B cell (primary cell): ENCODE measurements at regions not wholly inside any gene's neighbourhood (a gene's known extent, or its start where the extent isn't known, plus 50 kb on each side); places are given as distances from the start of the nearest gene placed in this dataset.

ENCODE experiments used
- ATAC-seq: fragments of 200-7000 bp; cut with Tn5 transposase; one replicate; pipeline ENCODE4 v1.10.0; 2021; ENCODE audit warnings: low read depth, mild to moderate bottlenecking, moderate number of reproducible peaks, moderate library complexity
- CTCF ChIA-PET: fragments of 350-600 bp; sonication (Branson Sonifier 250); formaldehyde crosslinking; loops from one replicate; lab custom pipeline; 2021; ENCODE audit warnings: antibody characterized with exemption, inconsistent platforms; lab: Charles Lee
- POLR2A ChIA-PET: fragments of 350-600 bp; sonication (Branson Sonifier 250); formaldehyde crosslinking; loops from one replicate; lab custom pipeline; 2021; ENCODE audit warnings: antibody characterized with exemption; lab: Charles Lee
- DNase-seq: peaks from one replicate; pipeline ENCODE4 v3.0.0; 2013
- H2AFZ ChIP-seq: 2 replicates; pipeline ENCODE4 v1.6.1; 2012; ENCODE audit warnings: mild to moderate bottlenecking, low read depth, low read length; ENCODE audit not compliant: insufficient read depth, poor library complexity, severe bottlenecking
- H3K27ac ChIP-seq, 2 donors: 1 replicate in 1 of 2; 2 replicates in 1 of 2; pipeline ENCODE4 v1.5.1; 2012 to 2013; ENCODE audit warnings: low read length in 2 of 2, mild to moderate bottlenecking in 2 of 2, moderate library complexity in 1 of 2
- H3K27me3 ChIP-seq, 4 experiments: fragments of 200-600 bp in 1 of 4; sonication (generic) in 1 of 4; replicated peaks in 1 of 4; 1 replicate in 2 of 4; 2 replicates in 2 of 4; pipeline versions ENCODE4 v1.6.1 to v1.7.0; 2013 to 2016; ENCODE audit warnings: low read length in 3 of 4, mild to moderate bottlenecking in 2 of 4, mixed read lengths in 1 of 4, moderate library complexity in 1 of 4; ENCODE audit not compliant: insufficient read depth in 4 of 4, control insufficient read depth in 3 of 4; ENCODE audit errors: control extremely low read depth in 1 of 4
- H3K36me3 ChIP-seq, 2 experiments: replicated peaks in 1 of 2; 1 replicate in 1 of 2; 2 replicates in 1 of 2; pipeline versions ENCODE4 v1.6.1 to v1.7.1; 2013; ENCODE audit warnings: low read length in 1 of 2; ENCODE audit not compliant: insufficient read depth in 2 of 2, control insufficient read depth in 1 of 2; ENCODE audit errors: control extremely low read depth in 1 of 2, extremely low read depth in 1 of 2
- H3K4me1 ChIP-seq, 2 donors: fragments of 200-600 bp in 1 of 2; sonication (generic) in 1 of 2; 1 replicate in 1 of 2; 2 replicates in 1 of 2; pipeline versions ENCODE4 v1.5.1 to v1.6.1; 2013 to 2017; ENCODE audit warnings: low read length in 2 of 2; ENCODE audit not compliant: control insufficient read depth in 2 of 2, insufficient read depth in 2 of 2
- H3K4me2 ChIP-seq: replicated peaks from 2 replicates; pipeline ENCODE3; 2012; ENCODE audit warnings: mild to moderate bottlenecking, low read depth, low read length; ENCODE audit not compliant: poor library complexity, severe bottlenecking
- H3K4me3 ChIP-seq, 5 experiments: fragments of 200-600 bp in 1 of 5; sonication (generic) in 1 of 5; 1 replicate in 3 of 5; 2 replicates in 2 of 5; pipeline versions ENCODE4 v1.5.1 to v1.7.0; 2011 to 2016; ENCODE audit warnings: low read length in 4 of 5, mild to moderate bottlenecking in 4 of 5, low read depth in 2 of 5, control low read depth in 1 of 5, moderate library complexity in 1 of 5; ENCODE audit not compliant: insufficient read depth in 1 of 5; ENCODE audit errors: control extremely low read depth in 1 of 5, extremely low read depth in 1 of 5
- H3K79me2 ChIP-seq: fragments of 200-600 bp; sonication (generic); one replicate; pipeline ENCODE4 v1.6.0; 2016; ENCODE audit warnings: low read length; ENCODE audit not compliant: control insufficient read depth, insufficient read depth
- H3K9ac ChIP-seq: fragments of 200-600 bp; sonication (generic); 2 replicates; pipeline ENCODE4 v1.6.1; 2017; ENCODE audit warnings: mild to moderate bottlenecking, low read length, moderate library complexity
- H3K9me3 ChIP-seq, 3 donors: one replicate each; pipeline versions ENCODE4 v1.6.1 to v1.7.1; 2013; ENCODE audit warnings: low read length in 2 of 3; ENCODE audit not compliant: control insufficient read depth in 2 of 3, insufficient read depth in 1 of 3; ENCODE audit errors: control extremely low read depth in 1 of 3
- H4K20me1 ChIP-seq: 2 replicates; pipeline ENCODE4 v1.6.0; 2012; ENCODE audit warnings: mild to moderate bottlenecking, low read length; ENCODE audit not compliant: insufficient read depth, control insufficient read depth, poor library complexity, severe bottlenecking
- H3K27ac Mint-ChIP-seq: one replicate; pipeline ENCODE4 v1.8.0; 2021; ENCODE audit warnings: mixed read lengths
- H3K27me3 Mint-ChIP-seq: one replicate; pipeline ENCODE4 v1.8.0; 2021; ENCODE audit warnings: mixed read lengths
- H3K4me1 Mint-ChIP-seq: one replicate; pipeline ENCODE4 v1.8.0; 2021; ENCODE audit warnings: mixed read lengths
- H3K4me3 Mint-ChIP-seq: one replicate; pipeline ENCODE4 v1.8.0; 2021; ENCODE audit warnings: mixed read lengths
- H3K9me3 Mint-ChIP-seq: one replicate; pipeline ENCODE4 v1.8.0; 2022; ENCODE audit warnings: mixed read lengths; ENCODE audit not compliant: insufficient read depth
- CTCF ChIP-seq: fragments of 200-600 bp; IDR thresholded peaks from one replicate; pipeline ENCODE4 v1.8.0; 2022; ENCODE audit warnings: antibody characterized with exemption, mild to moderate bottlenecking
- EZH2 ChIP-seq: IDR thresholded peaks from 2 replicates; pipeline ENCODE4 v1.6.1; 2012; ENCODE audit warnings: borderline replicate concordance, low read depth, mild to moderate bottlenecking, moderate library complexity, low read length; ENCODE audit not compliant: insufficient read depth, poor library complexity, severe bottlenecking
- WGBS: methylation state at CpG from one replicate; pipeline ENCODE4 v1.1.5; 2013; ENCODE audit warnings: missing lambda C conversion rate; ENCODE audit not compliant: insufficient coverage; 5-methylcytosine and 5-hydroxymethylcytosine counted together
- intact Hi-C: fragments of 100-400 bp; cut with micrococcal nuclease; formaldehyde crosslinking; loops from one replicate; pipeline ENCODE4 v1.10.0; 2022

- Mint-ChIP-seq H3K9me3 (no peaks in the 10 kb centered on the region), H3K27ac (no peak overlapping the region), H3K27me3 (peaks cover 6% of the 10 kb centered on the region), H3K4me3 (no peak overlapping the region), H3K4me1 (no peaks in the 10 kb centered on the region)
- H4K20me1 ChIP-seq = no peaks in the 10 kb centered on the region
- no peak overlapping the region for H3K4me3 ChIP-seq
- CTCF ChIA-PET = no interaction called here
- 76% methylated on average over 2 of the region's 5 CpGs for WGBS
- POLR2A ChIA-PET = no interaction called here
- no peak overlapping the region for H3K27ac ChIP-seq
- TF ChIP-seq EZH2 (no peak), CTCF (no peak)
- DNase-seq (no peak), ATAC-seq (no peak)
- intact Hi-C loops = no loop called here
- H3K9ac ChIP-seq = no peak overlapping the region
- no peak overlapping the region for H3K4me2 ChIP-seq
- H3K36me3 ChIP-seq = no peaks in the 10 kb centered on the region
- no peak overlapping the region for H2AFZ ChIP-seq
- no peaks in the 10 kb centered on the region for H3K4me1 ChIP-seq
- H3K27me3 ChIP-seq = no peaks in the 10 kb centered on the region
- no peaks in the 10 kb centered on the region for H3K9me3 ChIP-seq
- H3K79me2 ChIP-seq = no peaks in the 10 kb centered on the region
Measured at GRCh38 chr2:41728788-41729338, 319.0 kb upstream of the PKDCC start.

GRCh38 chr2:41729800-41730364 lies 317.9 kb upstream of the PKDCC start:
- POLR2A ChIA-PET = no interaction called here
- Histone ChIP-seq H3K9me3 (no peaks in the 10 kb centered on the region), H4K20me1 (no peaks in the 10 kb centered on the region), H3K4me2 (no peak overlapping the region), H3K4me3 (no peak overlapping the region), H3K36me3 (no peaks in the 10 kb centered on the region), H2AFZ (no peak overlapping the region), H3K27ac (no peak overlapping the region), H3K79me2 (no peaks in the 10 kb centered on the region), H3K9ac (no peak overlapping the region), H3K4me1 (no peaks in the 10 kb centered on the region), H3K27me3 (no peaks in the 10 kb centered on the region)
- Mint-ChIP-seq H3K4me1 (no peaks in the 10 kb centered on the region), H3K4me3 (no peak overlapping the region), H3K9me3 (no peaks in the 10 kb centered on the region), H3K27ac (no peak overlapping the region), H3K27me3 (peaks cover 9% of the 10 kb centered on the region)
- ATAC-seq (no peak), DNase-seq (no peak)
- intact Hi-C loops = no loop called here
- WGBS = 97% methylated on average over 11 of the region's 11 CpGs
- CTCF ChIA-PET = no interaction called here
- TF ChIP-seq CTCF (no peak), EZH2 (no peak)
